ENCODE measurements at regions not wholly inside any gene's neighbourhood (a gene's known extent, or its start where the extent isn't known, plus 50 kb on each side); places are given as distances from the start of the nearest gene placed in this dataset.

DNA sequence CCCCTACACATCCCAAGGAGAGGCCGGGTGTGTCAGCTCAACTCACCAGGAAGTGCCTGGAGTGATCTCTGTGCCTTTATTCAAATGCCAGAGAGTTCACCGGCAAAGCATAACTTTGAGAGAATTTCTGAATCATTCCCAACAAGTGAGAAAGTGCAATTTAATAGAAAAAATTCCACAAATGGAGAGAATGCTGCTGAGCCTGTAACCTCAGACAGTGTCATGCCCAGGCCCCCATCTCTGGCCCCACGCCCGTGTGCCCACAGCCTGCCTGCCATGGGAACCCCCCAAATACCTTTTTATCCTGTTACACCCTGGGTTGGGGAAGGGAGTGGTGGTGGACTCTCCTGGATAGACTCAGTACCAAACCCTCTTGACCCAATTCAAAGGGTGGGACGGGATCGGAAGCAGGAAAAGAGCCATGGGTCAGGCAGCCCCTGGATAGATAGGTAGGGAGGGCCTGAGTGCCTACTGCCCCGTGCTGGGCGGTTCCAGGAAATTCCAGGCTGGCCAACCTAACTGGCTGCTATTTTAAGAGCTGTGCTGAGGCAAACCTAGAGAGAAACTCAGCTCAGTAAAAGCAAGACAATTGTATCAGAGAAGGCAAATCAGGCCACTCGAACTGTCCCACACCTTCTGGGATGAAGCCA is 179.0 kb upstream of the FOXA2 start (continued):
- TF ChIP-seq, protein P1, sequence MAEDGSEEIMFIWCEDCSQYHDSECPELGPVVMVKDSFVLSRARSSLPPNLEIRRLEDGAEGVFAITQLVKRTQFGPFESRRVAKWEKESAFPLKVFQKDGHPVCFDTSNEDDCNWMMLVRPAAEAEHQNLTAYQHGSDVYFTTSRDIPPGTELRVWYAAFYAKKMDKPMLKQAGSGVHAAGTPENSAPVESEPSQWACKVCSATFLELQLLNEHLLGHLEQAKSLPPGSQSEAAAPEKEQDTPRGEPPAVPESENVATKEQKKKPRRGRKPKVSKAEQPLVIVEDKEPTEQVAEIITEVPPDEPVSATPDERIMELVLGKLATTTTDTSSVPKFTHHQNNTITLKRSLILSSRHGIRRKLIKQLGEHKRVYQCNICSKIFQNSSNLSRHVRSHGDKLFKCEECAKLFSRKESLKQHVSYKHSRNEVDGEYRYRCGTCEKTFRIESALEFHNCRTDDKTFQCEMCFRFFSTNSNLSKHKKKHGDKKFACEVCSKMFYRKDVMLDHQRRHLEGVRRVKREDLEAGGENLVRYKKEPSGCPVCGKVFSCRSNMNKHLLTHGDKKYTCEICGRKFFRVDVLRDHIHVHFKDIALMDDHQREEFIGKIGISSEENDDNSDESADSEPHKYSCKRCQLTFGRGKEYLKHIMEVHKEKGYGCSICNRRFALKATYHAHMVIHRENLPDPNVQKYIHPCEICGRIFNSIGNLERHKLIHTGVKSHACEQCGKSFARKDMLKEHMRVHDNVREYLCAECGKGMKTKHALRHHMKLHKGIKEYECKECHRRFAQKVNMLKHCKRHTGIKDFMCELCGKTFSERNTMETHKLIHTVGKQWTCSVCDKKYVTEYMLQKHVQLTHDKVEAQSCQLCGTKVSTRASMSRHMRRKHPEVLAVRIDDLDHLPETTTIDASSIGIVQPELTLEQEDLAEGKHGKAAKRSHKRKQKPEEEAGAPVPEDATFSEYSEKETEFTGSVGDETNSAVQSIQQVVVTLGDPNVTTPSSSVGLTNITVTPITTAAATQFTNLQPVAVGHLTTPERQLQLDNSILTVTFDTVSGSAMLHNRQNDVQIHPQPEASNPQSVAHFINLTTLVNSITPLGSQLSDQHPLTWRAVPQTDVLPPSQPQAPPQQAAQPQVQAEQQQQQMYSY (CRISPR knock-in tag; IDR thresholded peaks at IDR 0.05), result no peak
- no peak for TF ChIP-seq CEBPB (IDR thresholded peaks at IDR 0.05; ENCODE audit: borderline replicate concordance in 1 of 2, low read depth in 2 of 2, low read length in 2 of 2)

DNA sequence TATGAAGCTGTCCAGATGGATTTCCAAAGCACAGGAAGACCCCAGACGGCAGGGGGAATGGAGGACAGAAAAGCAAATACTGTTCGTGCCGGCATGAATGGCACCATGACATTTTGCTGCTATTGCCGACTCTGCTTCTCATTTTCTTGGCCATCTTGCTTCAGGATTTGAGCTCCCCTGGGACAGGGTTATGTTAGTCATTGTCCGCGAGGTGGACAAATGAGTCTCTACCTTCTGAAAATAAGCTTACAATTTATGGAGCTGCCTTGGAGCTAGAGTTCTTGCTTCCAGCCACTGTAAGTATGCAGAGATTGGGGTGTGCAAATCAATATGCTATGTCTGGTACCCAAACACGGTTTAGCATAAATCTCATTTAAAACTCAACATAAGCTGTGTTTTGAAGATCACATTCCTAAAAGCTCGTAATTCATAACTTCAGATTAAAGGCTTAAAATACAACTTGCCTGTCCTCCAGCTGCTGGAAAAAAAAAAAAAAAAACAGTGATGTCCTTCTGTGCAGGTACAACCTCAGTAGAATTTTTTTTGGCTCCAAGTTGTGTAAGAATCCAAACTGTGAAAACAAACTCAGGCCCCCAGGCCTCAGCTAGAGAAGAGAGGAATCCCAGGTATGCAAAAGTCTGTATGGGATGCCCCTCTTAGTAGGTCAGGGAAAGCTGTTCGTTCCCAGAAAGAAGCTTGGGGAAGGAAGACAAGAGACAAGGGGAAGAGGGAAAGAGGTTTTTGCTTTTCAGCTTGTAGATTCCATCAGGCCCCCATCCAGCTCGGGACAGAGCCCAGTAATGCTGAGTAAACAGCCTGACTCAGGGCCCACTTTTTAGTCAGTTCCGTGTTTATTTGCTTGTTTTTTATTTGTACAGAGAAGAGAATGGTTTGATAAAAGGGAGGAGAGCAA is 184.2 kb upstream of the FOXA2 start:
- SMC1A ChIA-PET (ENCODE audit: uncharacterized antibody, unreplicated experiment), result interaction anchor here (0.6 kb wide), 2 partner anchors 50 to 657 kb away, joined by 3 read pairs; no protein-coding TSS in a partner anchor
- Histone ChIP-seq H3K9me3 (replicated peaks; ENCODE audit: control insufficient read depth, insufficient read depth, low read length) (no peaks in the 10 kb centered on the region), H3K4me1 (ENCODE audit: control insufficient read depth, insufficient read depth, low read length) (no peaks in the 10 kb centered on the region), H2AFZ (ENCODE audit: control insufficient read depth, low read depth, low read length) (no peak overlapping the region), H3K9ac (ENCODE audit: control insufficient read depth, insufficient read depth, low read length) (no peak overlapping the region), H3K4me3 (no peak overlapping the region), H3K27me3 (replicated peaks in 1 of 2; ENCODE audit: control insufficient read depth in 2 of 2, insufficient read depth in 2 of 2, low read length in 1 of 2) (peaks cover 0 to 1% of the 10 kb centered on the region in 2 experiments; a peak in 1 of 4 replicates), H3K36me3 (ENCODE audit: control insufficient read depth in 2 of 2, insufficient read depth in 2 of 2, low read length in 1 of 2) (no peaks in the 10 kb centered on the region), H3K4me2 (ENCODE audit: control insufficient read depth, insufficient read depth) (no peak overlapping the region), H3K79me2 (ENCODE audit: control insufficient read depth, insufficient read depth, low read length) (no peaks in the 10 kb centered on the region), H4K20me1 (ENCODE audit: control insufficient read depth, insufficient read depth) (no peaks in the 10 kb centered on the region), H3K27ac (ENCODE audit: control insufficient read depth, insufficient read depth) (no peak overlapping the region)
- POLR2A ChIA-PET, result no interaction called here
- in situ Hi-C loops (cut with MboI), result no loop called here
- ATAC-seq, result no peak
- intact Hi-C loops (cut with micrococcal nuclease; ENCODE audit: unreplicated experiment), result no loop called here
- no peak for FAIRE-seq
- no peak for DNase-seq (ENCODE audit: low read depth, low spot score)
- RAD21 ChIA-PET (ENCODE audit: unreplicated experiment), result interaction anchor here (0.6 kb wide), 1 partner anchor 896 kb away, joined by 3 read pairs; no protein-coding TSS in a partner anchor
- CTCF ChIA-PET, result interaction anchor here (0.8 kb wide), 1 partner anchor 34 kb away, joined by 3 read pairs; no protein-coding TSS in a partner anchor
- TF ChIP-seq ZZZ3 (IDR thresholded peaks at IDR 0.05; ENCODE audit: control insufficient read depth, insufficient read length, low read depth) (no peak), PML (IDR thresholded peaks at IDR 0.05; ENCODE audit: low read length) (no peak), HDAC6 (IDR thresholded peaks at IDR 0.05; ENCODE audit: unreplicated experiment) (no peak), STAT3 (IDR thresholded peaks at IDR 0.05; ENCODE audit: low read depth, low read length) (no peak)
- BruUV-seq (replicated peaks), result no TSS peak
- 19% methylated on average over 11 of the region's 11 CpGs for WGBS (ENCODE audit: insufficient coverage, insufficient replicate concordance, low lambda C conversion rate, missing lambda C conversion rate)

All from GM12878 (cell line).